HG03139 (cell line): ENCODE measurements at regions not wholly inside any gene's neighbourhood (a gene's known extent, or its start where the extent isn't known, plus 50 kb on each side); places are given as distances from the start of the nearest gene placed in this dataset.

Experiments used
- ATAC-seq: cut with Tn5 transposase; IDR thresholded peaks from one replicate; pipeline ENCODE4 v1.9.1; 2021; ENCODE audit not compliant: unreplicated experiment

DNA sequence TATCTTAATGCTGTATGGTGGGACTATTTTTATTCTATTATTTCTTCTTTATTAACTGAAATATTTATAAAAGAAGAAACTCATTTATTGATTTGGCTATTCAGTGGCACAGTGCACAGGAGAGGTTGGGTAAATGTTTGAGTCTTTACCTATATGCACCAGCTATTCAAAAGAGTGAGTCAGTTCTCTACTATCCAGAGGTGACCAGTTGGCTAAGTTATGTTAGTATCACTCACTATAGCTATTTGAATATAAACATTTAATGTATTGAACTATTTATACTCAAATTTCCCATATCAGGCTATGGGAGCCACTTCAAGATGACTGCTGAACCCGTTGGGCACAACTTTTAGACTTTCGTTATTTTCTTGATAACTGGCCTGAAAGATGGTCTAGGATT, 106.1 kb upstream of the VEGFC start:
- ATAC-seq = no peak

DNA sequence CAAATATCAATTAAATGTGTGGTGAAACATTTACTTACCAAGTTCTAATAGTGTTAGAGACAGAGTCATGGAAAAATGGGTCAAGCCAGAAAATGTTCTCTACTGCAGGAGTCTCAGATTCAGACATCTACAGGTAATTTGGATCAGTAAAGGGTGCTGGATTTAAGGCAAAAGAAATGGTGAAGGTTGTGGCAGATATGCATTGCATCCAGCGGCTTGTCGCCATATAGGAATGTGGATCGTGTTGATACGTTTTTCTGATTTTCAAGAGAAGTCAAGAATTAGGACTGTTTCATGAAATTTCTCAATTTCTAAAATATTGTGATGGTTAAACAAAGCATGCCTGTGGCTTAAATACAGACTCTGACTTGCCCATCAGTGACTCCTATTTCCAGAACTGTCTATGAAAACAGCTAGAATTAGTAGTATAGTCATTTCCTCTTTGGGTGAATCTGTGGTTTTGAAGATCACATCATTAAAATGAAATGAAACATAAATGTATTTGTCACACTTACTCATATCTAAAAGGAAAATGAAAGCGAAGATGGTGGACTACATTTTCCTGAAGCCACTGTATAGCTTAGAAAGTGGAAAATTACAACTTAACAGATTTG, 110.1 kb upstream of the VEGFC start:
- ATAC-seq = peak; percentile 98

DNA sequence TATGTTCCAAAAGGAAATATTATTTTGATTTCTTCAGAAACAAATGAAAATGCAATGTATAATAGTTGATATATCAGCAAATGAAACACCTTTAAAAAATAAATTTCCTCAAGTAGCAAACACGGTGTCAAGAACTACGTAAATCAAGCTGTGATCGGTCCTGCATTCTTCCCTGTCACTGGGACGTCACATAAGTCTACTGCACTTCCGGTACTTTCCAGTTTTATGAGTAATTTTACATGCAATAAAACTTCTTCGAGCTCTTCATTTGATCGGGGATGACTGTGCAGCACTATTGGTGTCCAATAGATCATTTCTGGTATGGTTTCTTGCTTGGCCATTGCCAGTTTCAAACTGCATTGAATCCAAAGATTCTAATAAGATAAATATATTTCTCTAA, 114.0 kb upstream of the VEGFC start:
- no peak for ATAC-seq

DNA sequence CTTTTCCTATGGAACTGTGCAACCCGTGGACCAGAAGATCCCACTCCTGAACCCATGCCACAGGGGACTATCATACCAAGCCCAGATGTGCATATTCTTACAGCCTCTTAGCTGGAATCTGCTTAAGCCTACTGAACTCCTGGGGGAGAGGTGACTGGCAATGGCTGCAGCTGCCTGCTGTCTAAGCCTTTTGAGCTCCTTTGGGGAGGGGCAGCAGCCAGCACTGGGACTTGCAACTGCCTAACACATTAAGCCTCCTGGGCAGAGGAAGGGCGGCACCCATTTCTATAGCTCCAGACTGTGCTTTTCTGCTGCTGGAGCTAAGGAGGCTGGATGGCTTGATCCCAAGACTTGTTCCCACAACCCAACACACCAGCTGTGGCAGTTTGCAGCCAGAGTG, 117.9 kb upstream of the VEGFC start:
- no peak for ATAC-seq

DNA sequence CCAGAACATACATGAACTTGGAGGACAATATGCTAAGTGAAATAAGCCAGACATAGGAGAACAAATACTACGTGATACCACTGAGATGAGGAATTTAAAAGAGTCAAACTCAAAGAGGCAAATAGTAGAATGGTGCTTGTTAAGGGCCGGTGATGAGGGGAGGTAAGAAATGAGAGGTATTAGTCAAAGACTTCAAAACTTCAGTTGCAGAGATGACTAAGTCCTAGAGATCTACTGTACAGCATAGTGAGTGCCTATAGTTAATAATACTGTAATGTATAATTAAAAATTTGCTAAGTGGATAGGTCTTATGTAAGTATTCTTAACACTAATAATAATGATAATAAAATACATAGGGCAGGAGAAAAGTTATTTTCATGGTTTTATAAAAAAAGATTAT, 126.9 kb upstream of the VEGFC start:
- ATAC-seq = no peak

DNA sequence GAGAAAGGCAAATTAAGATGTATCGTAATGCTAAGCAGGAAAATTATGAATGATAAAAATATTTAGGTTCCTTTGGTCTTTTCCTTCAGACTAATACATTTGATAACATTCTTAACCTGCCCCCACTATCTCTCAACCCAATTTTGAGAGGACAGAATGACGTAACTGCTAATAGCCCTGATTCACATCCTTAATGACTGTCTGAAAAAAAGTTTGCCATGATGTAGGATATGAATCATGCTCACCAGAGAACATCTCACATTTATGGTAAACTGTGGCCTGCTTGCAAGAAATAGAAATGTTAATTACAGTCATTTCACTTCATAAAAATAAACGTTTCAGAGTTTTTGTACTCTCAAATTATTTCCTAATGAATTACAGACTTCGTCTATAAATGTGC, 128.0 kb upstream of the VEGFC start:
- no peak for ATAC-seq

DNA sequence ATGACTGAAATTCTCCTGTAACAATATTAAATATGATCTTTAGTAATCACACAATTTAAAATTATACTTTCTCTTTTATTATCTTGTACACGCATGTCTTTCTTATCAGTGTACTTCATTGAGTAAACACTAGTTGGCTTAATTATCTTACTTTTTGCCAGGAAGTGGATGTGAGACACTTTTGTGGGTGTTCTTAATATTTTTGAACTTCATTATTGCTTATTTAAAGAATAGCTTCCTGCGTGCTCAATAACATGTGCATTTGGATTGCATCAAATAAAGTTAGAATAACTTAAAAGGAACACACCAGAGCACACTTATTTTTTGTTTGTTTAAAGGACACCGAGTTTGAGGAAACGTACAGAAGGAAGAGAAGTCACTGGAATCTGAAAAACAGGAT, 128.5 kb upstream of the VEGFC start:
- no peak for ATAC-seq

DNA sequence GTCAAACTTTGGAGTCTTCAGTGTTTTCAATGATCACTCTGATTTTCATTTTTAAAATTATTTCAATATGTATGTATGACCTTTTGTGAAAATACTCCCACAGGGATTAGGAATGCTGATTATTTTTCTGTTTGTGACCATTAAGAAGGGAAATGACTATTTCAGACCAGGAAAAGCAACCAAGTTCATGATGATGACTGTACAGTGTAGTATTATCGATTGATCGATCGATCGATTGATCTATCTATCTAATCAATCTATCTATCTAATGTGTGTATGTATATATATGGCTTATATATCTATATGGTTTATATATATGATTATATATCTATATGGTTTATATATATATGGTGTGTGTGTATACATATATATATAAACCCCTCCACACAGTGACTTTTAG, 131.5 kb upstream of the VEGFC start:
- no peak for ATAC-seq

DNA sequence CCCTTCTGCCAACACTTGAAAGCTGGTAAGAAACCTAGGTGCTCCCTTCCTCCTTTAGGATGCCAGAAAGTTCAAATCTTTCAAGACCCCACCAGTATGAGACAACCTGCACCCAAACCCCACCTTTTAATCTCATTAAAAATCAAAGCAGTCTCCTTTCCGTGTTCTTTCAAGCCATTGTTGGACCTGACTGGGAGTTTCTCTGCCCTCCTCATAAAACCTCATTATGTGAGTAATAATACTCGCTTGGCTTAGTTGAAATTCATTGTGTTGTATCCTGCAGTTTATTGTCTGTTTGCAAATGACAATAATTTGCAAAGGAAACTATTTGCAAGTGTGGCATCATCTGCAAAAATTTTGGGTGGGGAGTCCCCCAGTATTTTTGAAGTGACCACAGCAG, 133.2 kb upstream of the VEGFC start:
- no peak for ATAC-seq

DNA sequence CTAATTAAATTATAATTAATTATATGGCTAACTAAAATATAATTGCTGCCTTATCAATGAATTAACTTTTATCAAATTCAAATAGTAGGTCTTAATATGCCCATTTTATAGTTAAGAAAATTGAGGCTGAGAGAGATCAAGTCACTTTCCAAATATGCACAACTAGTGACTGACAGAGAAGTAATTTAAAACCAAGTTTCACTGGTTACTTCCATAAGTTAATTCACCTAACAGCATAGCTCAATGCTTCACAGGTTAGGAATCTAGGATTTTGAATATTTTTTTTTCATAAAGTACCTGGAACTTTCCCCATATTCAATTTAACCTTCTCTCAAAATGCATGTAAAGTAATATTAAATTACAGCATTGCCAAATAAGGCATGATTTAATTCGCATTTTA, 134.4 kb upstream of the VEGFC start:
- no peak for ATAC-seq

DNA sequence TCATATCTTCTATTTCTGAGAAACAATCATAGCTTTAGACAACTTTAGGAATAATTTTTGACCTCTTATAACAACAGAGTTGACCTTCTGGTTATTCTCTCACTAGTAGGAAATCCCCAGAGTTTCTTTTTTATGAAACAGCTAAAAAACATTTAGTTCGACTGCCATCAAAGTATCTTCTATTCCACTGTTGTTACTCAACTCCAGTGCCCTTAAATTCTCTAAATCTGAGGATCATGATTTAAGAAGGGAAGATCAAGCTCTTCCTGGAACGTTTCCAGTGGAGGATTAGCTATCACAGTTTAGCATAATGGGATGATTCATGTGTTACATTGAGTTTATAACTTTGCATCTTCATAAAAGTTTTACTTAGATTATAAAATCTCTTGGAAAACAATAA, 134.9 kb upstream of the VEGFC start:
- no peak for ATAC-seq

DNA sequence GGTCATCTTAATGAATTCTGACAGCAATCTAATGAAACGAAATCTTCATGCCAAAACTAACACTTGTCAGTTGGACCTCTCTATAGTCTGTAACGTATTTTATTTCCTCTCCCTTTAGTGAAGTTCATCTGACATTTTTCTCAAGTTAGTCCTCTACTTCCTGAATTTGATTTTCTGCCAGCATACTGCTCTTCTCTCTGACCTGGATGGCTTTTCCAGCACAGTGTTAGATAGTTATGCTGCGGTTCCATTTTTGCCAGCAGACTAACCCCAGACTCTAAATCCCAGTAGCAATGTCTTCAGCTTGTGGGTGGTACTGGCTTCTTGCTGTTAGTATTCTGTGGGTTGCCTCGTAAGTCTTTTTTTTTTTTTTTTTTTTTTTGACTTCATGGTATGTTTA, 146.7 kb upstream of the VEGFC start:
- ATAC-seq = no peak

DNA sequence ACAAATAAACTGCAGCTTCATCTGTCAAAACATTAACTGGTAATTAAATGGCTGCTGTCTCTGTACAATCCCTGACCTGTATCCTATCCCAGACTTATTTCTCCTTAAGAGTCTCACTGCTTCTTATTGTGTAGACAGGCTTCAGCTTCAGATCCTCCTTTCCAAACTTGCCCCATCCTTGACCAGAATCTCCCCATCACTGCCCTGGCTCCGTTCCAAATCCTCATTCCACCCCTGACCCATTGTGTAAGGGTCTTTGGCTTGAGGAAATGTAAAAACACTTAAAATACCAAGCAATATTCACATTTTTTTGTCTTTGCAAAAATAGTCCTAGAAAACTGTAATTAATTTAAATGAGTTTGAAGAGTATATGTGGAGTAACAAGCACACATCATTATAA, 152.6 kb upstream of the VEGFC start:
- no peak for ATAC-seq

DNA sequence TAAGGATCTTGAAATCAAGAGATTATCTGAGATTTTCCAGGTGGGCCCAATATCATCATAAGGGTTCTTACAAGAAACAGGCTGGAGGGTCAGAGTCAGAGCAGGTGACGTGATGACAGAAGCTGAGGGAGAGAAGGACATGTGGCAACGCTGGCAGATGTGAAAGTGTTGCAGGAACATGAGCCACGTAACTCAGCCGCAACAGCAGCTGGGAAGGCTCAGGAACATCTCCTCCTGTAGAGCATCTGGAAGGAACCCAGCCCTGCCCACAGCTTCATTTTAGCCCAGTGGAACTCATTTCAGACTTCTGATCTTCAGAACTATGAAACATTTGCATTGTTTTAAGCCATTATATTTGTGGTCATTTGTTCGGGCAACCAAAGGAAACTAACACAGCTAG, 156.3 kb upstream of the VEGFC start:
- ATAC-seq = no peak

DNA sequence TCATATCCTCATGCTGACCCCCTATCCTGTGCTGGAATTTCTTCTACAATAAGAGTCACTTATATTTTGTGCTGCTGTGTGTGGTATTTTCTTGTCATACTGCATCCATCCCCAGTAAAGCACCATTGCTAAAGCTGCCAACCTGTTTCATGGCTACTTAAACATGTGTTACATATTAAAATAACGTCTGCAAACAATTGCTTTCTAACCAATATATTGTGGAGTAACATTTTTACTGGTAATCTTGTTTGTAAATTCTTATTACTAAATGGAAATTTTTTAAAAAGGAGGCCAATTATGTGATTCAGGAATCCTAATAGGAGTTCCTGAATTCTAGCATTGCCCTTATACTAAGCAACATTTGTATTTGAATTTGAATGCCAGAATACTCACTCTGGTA, 160.3 kb upstream of the VEGFC start:
- ATAC-seq = no peak

DNA sequence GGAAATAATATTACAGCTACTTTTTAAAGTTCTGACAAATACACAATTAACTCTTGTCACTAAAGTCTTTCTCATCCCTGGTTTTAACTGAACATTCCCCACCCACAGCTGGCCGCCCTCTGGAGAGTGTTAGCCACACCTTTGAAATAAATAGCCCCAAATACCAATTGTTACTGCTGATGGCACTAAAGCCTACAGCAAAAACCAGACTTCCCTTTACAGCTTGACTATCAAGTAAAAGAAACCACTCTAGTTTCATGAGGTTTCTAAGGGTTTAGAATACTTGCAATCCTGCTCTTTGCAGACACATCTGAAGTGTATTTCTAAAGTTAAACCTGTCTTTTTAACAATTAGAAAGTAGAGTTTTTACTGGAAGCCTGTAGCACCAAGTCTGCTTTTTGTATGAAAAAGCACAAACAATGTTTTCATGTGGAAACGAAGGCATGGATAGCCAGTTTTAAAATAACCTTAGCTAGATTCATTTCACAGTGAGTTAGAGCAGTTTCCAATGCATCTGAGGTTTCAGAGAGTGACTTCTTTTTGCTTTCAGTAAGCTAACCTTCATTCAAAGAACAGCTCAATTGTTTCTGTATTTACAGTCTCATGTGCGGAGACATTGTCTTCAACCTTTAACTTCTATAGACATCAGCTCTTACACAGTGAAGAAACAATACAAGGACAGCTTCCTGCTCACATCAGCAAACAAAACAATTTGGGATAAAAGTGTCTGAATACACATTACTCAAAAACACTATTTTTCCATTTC, 164.8 kb upstream of the VEGFC start:
- ATAC-seq = no peak

DNA sequence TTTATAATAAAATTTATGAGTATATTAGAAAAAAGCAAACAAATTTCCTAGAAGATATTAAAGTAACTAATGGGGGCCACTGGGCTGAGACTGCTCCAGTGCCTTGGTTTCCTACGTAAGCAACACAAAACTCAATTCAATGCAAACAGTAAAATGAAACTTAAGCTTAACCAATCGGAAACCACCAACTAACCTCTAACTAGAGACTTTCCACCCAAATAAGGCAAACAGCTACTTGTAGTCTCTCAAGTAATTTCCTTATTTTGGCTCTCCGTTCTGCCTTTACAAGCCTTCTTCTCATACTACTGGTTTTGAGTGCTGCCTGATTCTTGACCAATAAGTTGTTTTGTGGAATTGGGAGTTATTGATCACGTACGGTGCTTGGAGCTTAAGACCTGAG, 167.3 kb upstream of the VEGFC start:
- no peak for ATAC-seq

DNA sequence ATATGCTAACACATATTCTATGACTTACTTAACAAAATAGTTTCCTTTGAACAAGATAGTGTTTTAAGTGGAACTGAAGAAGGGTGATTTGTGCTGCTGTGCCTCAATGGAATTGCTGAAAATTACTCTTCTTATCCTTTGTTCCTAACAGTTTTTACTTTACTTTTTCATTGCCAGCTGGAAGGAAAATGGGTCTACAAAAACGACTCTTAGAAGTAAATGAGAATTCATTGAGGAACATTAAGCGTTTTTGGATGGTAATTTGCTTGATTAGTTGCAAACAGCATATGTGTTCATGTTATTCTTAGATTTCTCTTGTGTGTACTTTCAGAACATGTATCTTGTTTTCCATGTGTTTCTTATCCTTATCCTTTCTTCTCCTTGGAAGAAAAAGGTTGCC, 170.4 kb upstream of the VEGFC start:
- ATAC-seq = no peak

DNA sequence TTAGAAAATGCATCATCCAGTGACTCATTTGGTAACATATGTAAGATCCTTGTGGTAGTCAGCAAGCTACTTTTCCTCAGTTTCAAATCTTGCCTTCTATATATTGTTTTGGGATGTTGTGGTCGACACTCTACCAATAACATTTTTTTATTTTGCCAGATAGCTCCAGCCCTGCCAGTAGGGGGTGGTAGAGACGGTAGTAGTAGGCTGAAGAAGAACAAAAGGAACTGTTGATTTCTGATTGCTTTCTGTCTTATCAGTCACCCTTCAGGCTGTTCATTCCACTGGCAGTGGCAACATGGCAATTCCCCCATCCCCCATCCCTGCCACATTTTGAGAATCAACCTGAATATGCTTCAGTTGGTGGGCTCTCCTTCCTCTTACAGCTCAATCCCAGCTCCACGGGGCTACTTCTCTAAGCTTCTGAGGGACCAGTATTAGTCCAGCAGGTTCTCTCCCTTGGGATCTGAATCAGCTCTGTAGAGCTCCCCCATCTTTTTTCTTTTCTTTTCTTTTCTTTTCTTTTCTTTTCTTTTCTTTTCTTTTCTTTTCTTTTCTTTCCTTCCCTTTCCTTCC, 171.5 kb upstream of the VEGFC start:
- no peak for ATAC-seq

DNA sequence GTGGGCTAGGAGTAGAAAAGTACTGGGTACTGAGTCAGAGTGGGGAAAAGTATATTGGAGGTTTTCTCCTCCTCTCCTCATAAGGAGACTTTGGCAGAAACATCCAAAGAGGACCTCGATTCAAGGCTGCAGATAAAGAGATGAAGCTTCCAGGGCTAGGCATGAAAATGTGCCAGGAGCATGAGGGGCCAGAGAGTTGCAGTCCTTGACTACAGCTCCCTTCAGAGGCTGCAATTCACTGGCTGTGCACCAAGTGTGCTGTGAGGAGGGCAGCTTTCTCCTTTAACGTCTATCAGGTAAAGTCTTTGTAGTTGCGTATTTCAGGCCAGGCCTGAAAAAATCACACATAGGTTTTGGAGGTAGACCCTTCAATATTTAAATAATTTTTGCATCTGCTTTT, 174.9 kb upstream of the VEGFC start:
- ATAC-seq = no peak

DNA sequence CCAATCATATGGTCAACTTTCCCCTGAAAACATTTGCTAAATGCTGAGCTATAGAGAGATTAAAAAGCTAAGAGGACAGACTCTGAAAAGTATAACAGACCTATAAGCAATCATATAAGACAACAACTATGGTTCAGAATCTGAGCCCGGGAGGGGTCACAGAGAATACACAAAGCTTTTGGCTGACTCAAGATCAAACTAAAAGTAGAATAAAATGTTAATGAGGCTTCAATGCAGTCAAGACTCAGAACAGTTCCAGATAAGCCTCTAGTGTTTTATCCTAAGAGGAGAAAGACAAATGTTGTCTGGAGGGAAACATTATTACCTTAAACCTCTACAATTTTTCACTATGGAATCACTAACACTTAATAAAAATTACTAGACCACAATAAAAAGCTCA, 175.4 kb upstream of the VEGFC start:
- ATAC-seq = no peak

DNA sequence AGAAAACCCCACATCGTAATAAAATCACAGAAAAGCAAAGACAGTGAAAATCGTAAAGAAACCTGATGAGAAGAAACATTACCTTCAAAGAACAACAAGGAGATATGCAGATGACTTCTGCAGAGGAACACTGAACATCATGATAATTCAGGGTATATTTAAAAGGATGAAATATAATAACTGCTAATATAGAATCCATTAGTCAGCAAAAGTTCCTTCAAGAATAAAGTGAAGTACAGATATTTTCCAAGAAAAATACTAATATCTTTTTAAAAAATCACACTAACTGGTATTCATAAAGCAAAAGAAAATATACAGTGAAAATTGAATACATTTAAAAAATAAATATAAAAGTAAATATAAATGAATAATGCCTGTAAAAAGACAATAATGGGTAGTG, 176.3 kb upstream of the VEGFC start:
- no peak for ATAC-seq

DNA sequence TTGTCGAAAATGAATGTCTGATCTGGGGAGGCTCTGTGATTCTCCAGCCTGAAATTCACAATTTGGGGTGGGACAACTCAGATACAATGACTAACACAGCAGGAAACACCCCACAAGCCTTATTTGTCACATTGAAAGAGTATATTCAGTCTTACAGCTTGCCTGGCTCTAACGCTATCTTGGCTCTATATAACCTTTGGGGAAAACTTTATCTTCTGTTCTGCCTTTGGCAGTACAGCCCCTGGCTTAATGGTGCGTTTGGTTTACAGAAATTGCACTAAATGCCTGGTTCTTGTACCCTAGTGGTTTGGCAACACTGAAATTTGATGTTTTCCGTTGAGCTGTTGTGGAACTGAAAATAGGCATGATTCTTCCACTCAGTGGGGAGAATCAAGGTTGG, 178.1 kb upstream of the VEGFC start:
- ATAC-seq = no peak
